GM21528 (cell line): ENCODE measurements at regions not wholly inside any gene's neighbourhood (a gene's known extent, or its start where the extent isn't known, plus 50 kb on each side); places are given as distances from the start of the nearest gene placed in this dataset.
"Not testable (repeated sequence)": the region's sequence is repeated elsewhere in the genome, so short reads cannot be mapped to it uniquely, and the experiment has no call there.

ENCODE experiments used
- ATAC-seq: cut with Tn5 transposase; IDR thresholded peaks from one replicate; pipeline ENCODE4 v1.9.1; 2021; ENCODE audit warnings: mild to moderate bottlenecking, moderate library complexity; ENCODE audit not compliant: unreplicated experiment, low FRiP score

- no peak for ATAC-seq
Measured at GRCh38 chr1:190942475-190942874, 464.8 kb upstream of the BRINP3 start.

GRCh38 chr1:190943722-190944121 lies 466.1 kb upstream of the BRINP3 start:
- ATAC-seq, result not testable (repeated sequence)

DNA sequence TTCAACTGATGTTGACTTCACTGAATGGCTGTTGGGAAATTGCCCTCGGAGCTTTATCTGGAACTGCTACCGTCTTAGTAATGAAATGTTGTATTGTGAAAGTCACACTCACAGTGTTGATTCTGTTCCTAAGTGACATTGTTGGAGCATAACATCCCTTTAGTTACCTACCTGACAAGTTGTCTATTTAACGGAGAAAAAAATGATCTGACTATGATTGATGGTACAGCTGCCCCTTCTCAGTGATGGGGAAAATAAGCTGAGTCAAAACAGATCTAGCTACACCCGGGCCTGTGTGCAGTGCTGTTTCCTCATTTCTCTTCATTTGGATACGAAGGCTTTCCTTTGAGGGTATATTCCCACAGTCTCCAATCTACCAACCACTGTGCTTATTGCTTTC lies 472.3 kb upstream of the BRINP3 start:
- ATAC-seq, result no peak

DNA sequence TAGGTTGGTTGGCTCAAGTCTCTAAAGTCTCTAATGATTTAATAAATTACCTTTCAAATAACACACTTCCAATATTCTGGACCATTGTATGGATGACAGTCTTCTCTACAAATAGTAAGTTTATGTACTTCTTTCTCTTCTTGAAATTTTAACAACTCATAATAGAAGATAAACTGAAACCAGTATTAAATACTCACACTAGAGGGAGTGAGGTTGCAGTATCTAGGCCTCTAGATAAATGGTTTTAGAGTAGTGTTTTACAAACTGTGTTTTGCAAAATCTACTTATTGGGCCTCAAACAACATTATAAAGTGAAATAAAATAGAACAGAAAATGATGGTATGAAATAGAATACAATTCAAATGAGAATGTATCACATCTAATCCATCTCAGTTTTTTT lies 479.9 kb upstream of the BRINP3 start:
- ATAC-seq, result no peak

GRCh38 chr1:190963321-190963720 lies 485.7 kb upstream of the BRINP3 start:
- no peak for ATAC-seq

GRCh38 chr1:190975827-190976226 lies 498.2 kb upstream of the BRINP3 start:
- ATAC-seq, result no peak

- ATAC-seq, result no peak
Measured at GRCh38 chr1:191002768-191003167, 525.1 kb upstream of the BRINP3 start.

GRCh38 chr1:191016765-191017164 lies 539.1 kb upstream of the BRINP3 start:
- ATAC-seq, result no peak

GRCh38 chr1:191022856-191023255 lies 545.2 kb upstream of the BRINP3 start:
- no peak for ATAC-seq

DNA sequence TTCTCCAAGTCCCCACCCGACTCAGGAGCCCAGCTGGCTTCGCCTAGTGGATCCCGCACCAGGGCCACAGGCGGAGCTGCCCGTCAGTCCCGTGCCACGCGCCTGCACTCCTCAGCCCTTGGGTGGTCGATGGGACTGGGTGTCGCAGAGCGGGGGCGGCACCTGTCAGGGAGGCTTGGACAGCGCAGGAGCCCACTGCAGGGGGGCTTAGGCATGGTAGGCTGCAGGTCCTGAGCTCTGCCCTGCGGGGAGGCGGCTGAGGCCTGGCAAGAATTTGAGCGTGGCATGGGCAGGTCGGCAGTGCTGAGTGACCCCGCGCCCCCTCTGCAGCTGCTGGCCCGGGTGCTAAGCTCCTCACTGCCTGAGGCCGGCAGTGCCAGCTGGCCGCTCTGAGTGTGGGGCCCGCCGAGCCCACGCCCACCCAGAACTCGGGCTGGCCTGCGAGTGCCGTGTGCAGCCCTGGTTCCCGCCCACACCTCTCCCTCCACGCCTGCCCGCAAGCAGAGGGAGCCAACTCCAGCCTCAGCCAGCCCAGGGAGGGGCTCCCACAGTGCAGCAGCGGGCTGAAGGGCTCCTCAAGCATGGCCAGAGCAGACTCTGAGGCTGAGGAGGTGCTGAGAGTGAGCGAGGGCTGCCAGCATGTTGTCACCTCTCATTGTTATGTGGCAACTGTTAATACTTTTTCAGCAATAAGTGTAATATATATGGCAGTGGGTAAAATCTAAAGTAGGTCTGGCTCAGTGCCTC lies 548.4 kb upstream of the BRINP3 start:
- ATAC-seq, result no peak

- ATAC-seq, result no peak
Measured at GRCh38 chr1:191026828-191027227, 549.2 kb upstream of the BRINP3 start.

GRCh38 chr1:191034132-191034531 lies 556.5 kb upstream of the BRINP3 start:
- no peak for ATAC-seq

DNA sequence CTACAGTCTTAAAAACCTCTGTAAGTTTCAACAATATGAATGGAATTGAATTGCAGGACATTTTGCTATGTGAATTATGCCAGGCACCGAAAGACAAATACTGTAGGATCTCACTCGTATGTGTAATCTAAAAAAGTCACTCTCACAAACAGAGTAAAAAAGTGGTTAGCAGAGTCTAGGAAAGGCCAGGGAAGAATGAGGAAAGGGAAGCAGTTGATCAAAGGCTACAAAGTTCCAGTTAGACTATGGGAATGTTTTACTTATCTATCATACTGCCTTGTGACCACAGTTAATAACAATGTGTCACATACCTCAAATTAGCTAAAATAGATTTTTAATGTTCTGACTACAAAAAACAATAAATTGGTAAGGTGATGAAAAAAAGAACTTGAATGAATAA lies 565.4 kb upstream of the BRINP3 start:
- no peak for ATAC-seq

DNA sequence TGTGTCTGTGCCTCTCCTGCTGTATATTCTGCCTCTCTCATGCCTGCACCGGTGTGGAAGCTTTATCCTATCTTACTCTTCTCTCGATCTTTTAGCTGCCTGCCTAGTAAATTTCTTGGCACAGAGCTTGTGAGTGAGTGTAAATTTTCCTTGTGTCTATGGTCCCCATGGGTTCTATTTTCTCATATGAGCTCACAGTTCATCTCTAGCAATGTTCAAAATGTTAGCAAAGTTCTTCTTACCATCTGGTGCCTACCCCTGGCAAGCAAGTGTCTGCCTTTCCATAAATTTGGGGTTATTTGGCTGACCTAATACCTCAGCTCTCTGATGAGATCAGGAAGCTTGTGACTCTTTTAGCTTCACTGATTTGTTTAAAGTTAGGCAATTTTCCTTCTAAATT lies 572.1 kb upstream of the BRINP3 start:
- no peak for ATAC-seq

DNA sequence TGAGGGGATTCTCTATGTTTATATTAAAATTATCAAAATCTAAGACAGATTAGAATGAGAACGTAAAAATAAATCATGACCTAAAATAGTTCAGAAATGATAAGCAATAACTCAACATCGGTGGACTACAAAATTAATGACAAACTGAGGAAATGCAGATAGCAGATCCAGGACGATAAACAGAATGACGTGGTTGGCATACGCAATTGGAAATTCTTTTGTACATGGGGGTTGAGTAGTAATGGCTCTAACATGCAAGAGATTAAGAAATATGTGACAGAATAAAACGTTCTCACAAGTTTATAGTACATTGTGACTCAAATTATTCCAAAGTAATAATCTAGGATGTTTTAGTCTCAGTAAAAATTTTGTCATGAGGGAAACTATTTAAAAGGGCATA lies 575.2 kb upstream of the BRINP3 start:
- no peak for ATAC-seq

DNA sequence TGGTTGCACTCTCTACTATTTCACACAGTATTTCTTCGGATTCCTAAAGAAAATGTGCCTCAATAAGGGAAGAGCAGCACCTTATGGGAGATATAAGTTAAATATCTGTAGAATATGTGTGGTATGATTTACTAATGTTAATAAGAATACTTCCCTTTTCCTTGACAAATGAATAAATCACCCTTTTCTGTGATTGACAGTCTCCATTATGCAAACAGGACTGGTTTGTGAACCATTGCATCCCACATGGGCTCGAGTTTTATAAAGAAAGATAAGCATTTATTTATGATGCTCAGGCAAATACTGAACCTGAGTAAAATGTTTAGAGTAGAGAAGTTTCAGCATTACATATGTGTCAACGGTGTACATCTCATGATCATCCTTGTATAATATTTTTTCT lies 587.7 kb upstream of the BRINP3 start:
- no peak for ATAC-seq

DNA sequence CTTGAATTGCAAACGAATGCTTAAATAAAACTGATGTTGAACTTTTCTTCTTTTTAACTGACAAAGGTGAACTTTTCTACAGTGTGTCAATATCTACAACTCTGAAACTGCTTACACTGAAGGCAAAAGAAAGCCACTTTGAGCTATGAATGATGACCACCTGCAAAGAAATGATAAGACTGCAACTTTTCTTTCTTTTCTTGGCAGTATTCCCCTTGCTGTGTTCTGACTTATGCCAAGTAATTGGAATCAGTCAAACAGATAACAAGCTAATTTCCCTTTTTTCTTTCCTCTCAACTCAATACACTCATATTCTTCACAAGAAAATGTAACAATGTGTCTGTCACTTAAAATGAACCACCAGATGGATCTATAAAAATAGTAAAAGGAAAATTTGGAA lies 588.1 kb upstream of the BRINP3 start:
- ATAC-seq, result no peak

DNA sequence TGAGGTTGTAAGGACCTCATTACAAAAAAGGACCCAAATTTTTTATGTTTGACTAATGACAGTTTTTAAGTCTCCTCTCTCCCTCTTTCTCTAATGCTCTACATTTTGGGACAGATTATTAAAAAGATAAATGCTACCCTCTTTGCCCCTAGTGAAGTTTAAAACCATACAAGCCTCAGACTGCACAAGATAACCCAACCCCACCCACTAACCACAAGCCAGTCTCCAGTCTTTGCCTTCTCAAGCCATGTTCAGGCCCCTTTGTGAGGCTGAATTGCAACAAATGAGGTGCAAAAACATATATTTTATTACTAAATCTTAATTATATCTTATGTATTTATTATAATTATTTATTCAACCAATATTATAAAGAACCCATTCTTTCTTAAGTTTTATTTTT lies 597.2 kb upstream of the BRINP3 start:
- ATAC-seq, result no peak

GRCh38 chr1:191083090-191083489 lies 605.4 kb upstream of the BRINP3 start:
- not testable (repeated sequence) for ATAC-seq

GRCh38 chr1:191085121-191085520 lies 607.5 kb upstream of the BRINP3 start:
- no peak for ATAC-seq

DNA sequence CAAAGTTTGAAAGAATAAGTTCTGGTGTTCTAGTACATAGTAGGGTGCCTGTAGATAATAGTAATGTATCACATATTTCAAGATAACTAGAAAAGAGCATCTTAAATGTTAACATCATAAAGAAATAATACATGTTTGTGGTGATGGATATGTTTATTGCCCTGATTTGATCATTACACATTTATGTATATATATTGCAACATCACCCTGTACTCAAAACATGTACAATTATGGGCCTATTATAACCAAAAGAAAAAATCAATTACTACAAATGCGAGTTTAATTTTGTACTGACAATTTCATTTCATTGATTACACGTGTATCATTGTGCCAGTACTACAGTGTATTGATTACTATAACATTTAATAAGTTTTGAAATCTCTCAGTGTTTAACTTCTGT lies 609.2 kb upstream of the BRINP3 start:
- ATAC-seq, result no peak

DNA sequence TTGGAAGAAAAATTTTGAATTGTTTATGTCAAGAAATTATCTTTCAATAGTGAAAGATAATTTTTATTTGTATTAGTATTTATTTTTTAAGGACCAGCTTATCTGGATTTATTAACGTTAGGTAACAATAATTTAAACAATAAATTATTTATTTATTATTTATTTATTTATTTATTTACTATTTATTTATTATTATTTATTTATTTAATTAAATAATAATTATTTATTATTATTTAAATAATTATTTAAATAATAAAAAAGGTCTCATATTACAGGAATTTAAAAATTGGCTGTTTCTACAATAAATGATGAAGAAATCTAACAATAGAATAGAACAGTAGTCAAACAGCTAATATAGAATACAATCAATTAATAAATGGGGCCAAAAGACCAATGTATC lies 618.7 kb upstream of the BRINP3 start:
- no peak for ATAC-seq

GRCh38 chr1:191099696-191100095 lies 622.0 kb upstream of the BRINP3 start:
- ATAC-seq, result no peak
